A549 (cell line): ENCODE measurements at regions not wholly inside any gene's neighbourhood (a gene's known extent, or its start where the extent isn't known, plus 50 kb on each side); places are given as distances from the start of the nearest gene placed in this dataset.

Experiments used
- ATAC-seq, 2 experiments: fragments of 200-7000 bp in 1 of 2; fragments of >200 bp in 1 of 2; cut with Nextera tagmentation in 1 of 2; cut with Tn5 transposase in 1 of 2; 3 replicates each; pipeline versions ENCODE4 v1.8.0 to v1.9.1; 2018 to 2020; ENCODE audit warnings: mild to moderate bottlenecking in 1 of 2, moderate library complexity in 1 of 2
- CTCF ChIA-PET: fragments of 300-600 bp; sonication (Branson Sonifier 250); formaldehyde crosslinking; extraction: SDS; loops from one replicate; lab custom pipeline; 2021; ENCODE audit warnings: antibody characterized with exemption, inconsistent platforms; lab: Yijun Ruan, JAX
- POLR2A ChIA-PET: fragments of 350-600 bp; formaldehyde crosslinking; extraction: SDS; loops from one replicate; lab custom pipeline; 2021; ENCODE audit warnings: antibody characterized with exemption, inconsistent platforms; lab: Yijun Ruan, JAX
- DNase-seq, 2 experiments: peaks; one replicate each; pipeline versions ENCODE4 v3.0.0 to v3.0.0-alpha.2; 2011 to 2016; ENCODE audit warnings: low read depth in 1 of 2, low spot score in 1 of 2
- FAIRE-seq: peaks from 2 replicates; lab custom pipeline; 2011; peaks lifted over from hg19 to GRCh38; lab: Jason Lieb, UNC
- H3K27ac ChIP-seq, 2 experiments: fragments of >200 bp; sonication (Bioruptor Twin); formaldehyde crosslinking; 3 replicates each; pipeline ENCODE4 v1.5.1; 2016 to 2017
- H3K4me1 ChIP-seq: fragments of >200 bp; sonication (Bioruptor Twin); formaldehyde crosslinking; 3 replicates; pipeline ENCODE4 v1.6.1; 2016
- H3K4me2 ChIP-seq: fragments of >200 bp; sonication (Bioruptor Twin); formaldehyde crosslinking; 3 replicates; pipeline ENCODE4 v1.6.1; 2016
- H3K4me3 ChIP-seq: fragments of >200 bp; sonication (Bioruptor Twin); formaldehyde crosslinking; 3 replicates; pipeline ENCODE4 v1.5.1; 2016
- H3K9me3 ChIP-seq: fragments of >200 bp; sonication (Bioruptor Twin); formaldehyde crosslinking; 3 replicates; pipeline ENCODE4 v1.6.1; 2016
- BHLHE40 ChIP-seq: IDR thresholded peaks from 2 replicates; pipeline ENCODE4 v1.6.1; 2012; ENCODE audit warnings: low read depth, low read length, inconsistent platforms
- CBX8 ChIP-seq: fragments of 200-600 bp; sonication (generic); IDR thresholded peaks from 2 replicates; pipeline ENCODE4 v1.6.1; 2016
- CEBPB ChIP-seq, 2 experiments: fragments of >200 bp in 1 of 2; sonication (Bioruptor Twin) in 1 of 2; formaldehyde crosslinking in 1 of 2; IDR thresholded peaks; 2 replicates each; pipeline ENCODE4 v1.6.1; 2012 to 2016
- EHMT2 ChIP-seq: fragments of 200-600 bp; sonication (generic); IDR thresholded peaks from 2 replicates; pipeline ENCODE4 v1.6.1; 2016; ENCODE audit warnings: antibody characterized with exemption, low read depth, mild to moderate bottlenecking, moderate library complexity
- FOSB ChIP-seq: fragments of 250-450 bp; sonication (Bioruptor Pico); IDR thresholded peaks from 2 replicates; pipeline ENCODE4 v1.5.0; 2020; ENCODE audit warnings: mild to moderate bottlenecking, moderate library complexity
- FOSL2 ChIP-seq, 2 experiments: fragments of 450-650 bp in 1 of 2; fragments of >200 bp in 1 of 2; sonication (Bioruptor Twin) in 1 of 2; formaldehyde crosslinking; IDR thresholded peaks; 2 replicates each; pipeline versions ENCODE4 v1.5.0 to v1.6.1; 2016 to 2020; ENCODE audit warnings: mild to moderate bottlenecking in 1 of 2, moderate library complexity in 1 of 2
- GATA3 ChIP-seq: IDR thresholded peaks from 2 replicates; pipeline ENCODE4 v1.6.1; 2012; ENCODE audit warnings: borderline replicate concordance
- HEYL ChIP-seq: fragments of 250-450 bp; sonication (Bioruptor Pico); IDR thresholded peaks from 2 replicates; pipeline ENCODE4 v1.8.0; 2021; ENCODE audit warnings: mild to moderate bottlenecking, moderate library complexity
- HOXB13 ChIP-seq: fragments of 250-450 bp; sonication (Bioruptor Pico); IDR thresholded peaks from 2 replicates; pipeline ENCODE4 v1.5.0; 2020; ENCODE audit warnings: low read depth, mild to moderate bottlenecking, moderate library complexity
- HOXB5 ChIP-seq: fragments of 250-450 bp; sonication (Bioruptor Pico); IDR thresholded peaks from 2 replicates; pipeline ENCODE4 v1.5.0; 2020; ENCODE audit warnings: mild to moderate bottlenecking, moderate library complexity
- JUN ChIP-seq, 2 experiments: fragments of >200 bp; sonication (Bioruptor Twin); formaldehyde crosslinking; IDR thresholded peaks; 2 replicates in 1 of 2; 3 replicates in 1 of 2; pipeline ENCODE4 v1.6.1; 2016 to 2017
- MAFK ChIP-seq: fragments of 450-650 bp; IDR thresholded peaks from 2 replicates; pipeline ENCODE4 v1.6.1; 2014; ENCODE audit not compliant: partially characterized antibody
- MAZ ChIP-seq: fragments of 150-350 bp; IDR thresholded peaks from 2 replicates; pipeline ENCODE4 v1.6.1; 2014; ENCODE audit warnings: antibody characterized with exemption, low read depth, low read length, borderline replicate concordance
- MYC ChIP-seq: IDR thresholded peaks from 2 replicates; pipeline ENCODE4 v1.6.1; 2012; ENCODE audit warnings: mild to moderate bottlenecking, inconsistent platforms, low read length, improper control_type of control experiment, borderline replicate concordance
- RFX5 ChIP-seq: fragments of 450-650 bp; IDR thresholded peaks from 2 replicates; pipeline ENCODE4 v1.7.1; 2014; ENCODE audit warnings: antibody characterized with exemption, mild to moderate bottlenecking, moderate library complexity
- whole genome bisulfite sequencing: methylation state at CpG from one replicate; pipeline ENCODE4 v1.1.6; 2017; ENCODE audit errors: missing lambda C conversion rate; 5-methylcytosine and 5-hydroxymethylcytosine counted together
- TF ChIP-seq, protein P1 (sequence below): fragments of 200-600 bp; sonication (generic); IDR thresholded peaks from 2 replicates; pipeline ENCODE4 v1.6.1; 2016; ENCODE audit warnings: antibody characterized with exemption, mild to moderate bottlenecking, moderate library complexity
- TF ChIP-seq, protein P2 (sequence below): fragments of 150-350 bp; IDR thresholded peaks from 2 replicates; pipeline ENCODE4 v1.6.1; 2014; ENCODE audit warnings: low read depth, mild to moderate bottlenecking, low read length
- TF ChIP-seq, protein P3 (sequence below): fragments of >200 bp; sonication (Bioruptor Twin); formaldehyde crosslinking; IDR thresholded peaks from 3 replicates; pipeline ENCODE4 v1.6.1; 2016

DNA sequence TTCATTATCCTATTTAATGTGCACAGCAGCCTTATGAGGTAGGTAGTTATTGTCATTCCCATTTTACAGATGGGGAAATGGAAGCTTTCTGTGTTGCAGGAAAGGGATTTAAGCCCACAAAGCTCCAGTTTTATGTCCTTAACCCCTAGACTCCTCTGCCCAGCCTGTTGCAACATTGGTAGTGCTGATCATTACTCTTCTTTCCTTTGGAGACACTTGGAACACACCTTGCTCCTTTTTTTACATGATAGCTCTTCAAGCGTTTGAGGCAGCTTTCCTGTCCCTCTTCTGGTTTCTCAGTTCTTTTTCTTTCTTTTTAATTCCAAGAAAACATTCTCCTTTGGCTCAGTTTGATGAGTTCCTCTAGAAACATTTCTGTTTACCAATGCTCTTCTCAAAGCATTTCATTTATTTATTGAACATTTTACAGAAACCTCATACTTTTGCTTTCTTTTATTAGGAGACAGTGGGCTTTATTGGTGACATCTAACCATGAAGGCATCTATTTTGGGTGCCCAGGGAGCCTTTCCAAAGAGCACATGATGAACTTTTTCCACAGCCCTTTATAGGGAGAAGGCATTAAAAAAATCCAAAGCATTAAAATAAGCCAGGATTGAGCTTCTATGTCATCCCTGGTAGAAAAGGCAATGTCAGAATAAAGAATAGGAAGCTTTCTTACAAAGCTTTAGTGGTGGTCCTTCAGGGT lies 218.0 kb downstream of the TMEM38B start:
- POLR2A ChIA-PET = no interaction called here
- WGBS = 34% methylated on average over 1 of the region's 1 CpG
- H3K27ac ChIP-seq = peak overlapping the region; percentile 16 to 63; a peak in 3 of 6 replicates
- peak in 1 of 2 experiments; percentile 26; a peak in 2 of 6 replicates for ATAC-seq
- TF ChIP-seq MAFK (no peak), CBX8 (no peak), HEYL (CRISPR knock-in tag) (no peak), FOSB (CRISPR knock-in tag) (no peak), MAZ (no peak), EHMT2 (no peak), HOXB13 (CRISPR knock-in tag) (no peak), JUN (IDR thresholded peaks at IDR 0.05) (no peak), RFX5 (no peak), GATA3 (no peak), BHLHE40 (no peak), HOXB5 (CRISPR knock-in tag) (no peak)
- TF ChIP-seq, protein P1, sequence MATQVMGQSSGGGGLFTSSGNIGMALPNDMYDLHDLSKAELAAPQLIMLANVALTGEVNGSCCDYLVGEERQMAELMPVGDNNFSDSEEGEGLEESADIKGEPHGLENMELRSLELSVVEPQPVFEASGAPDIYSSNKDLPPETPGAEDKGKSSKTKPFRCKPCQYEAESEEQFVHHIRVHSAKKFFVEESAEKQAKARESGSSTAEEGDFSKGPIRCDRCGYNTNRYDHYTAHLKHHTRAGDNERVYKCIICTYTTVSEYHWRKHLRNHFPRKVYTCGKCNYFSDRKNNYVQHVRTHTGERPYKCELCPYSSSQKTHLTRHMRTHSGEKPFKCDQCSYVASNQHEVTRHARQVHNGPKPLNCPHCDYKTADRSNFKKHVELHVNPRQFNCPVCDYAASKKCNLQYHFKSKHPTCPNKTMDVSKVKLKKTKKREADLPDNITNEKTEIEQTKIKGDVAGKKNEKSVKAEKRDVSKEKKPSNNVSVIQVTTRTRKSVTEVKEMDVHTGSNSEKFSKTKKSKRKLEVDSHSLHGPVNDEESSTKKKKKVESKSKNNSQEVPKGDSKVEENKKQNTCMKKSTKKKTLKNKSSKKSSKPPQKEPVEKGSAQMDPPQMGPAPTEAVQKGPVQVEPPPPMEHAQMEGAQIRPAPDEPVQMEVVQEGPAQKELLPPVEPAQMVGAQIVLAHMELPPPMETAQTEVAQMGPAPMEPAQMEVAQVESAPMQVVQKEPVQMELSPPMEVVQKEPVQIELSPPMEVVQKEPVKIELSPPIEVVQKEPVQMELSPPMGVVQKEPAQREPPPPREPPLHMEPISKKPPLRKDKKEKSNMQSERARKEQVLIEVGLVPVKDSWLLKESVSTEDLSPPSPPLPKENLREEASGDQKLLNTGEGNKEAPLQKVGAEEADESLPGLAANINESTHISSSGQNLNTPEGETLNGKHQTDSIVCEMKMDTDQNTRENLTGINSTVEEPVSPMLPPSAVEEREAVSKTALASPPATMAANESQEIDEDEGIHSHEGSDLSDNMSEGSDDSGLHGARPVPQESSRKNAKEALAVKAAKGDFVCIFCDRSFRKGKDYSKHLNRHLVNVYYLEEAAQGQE = no peak
- TF ChIP-seq, protein P2, sequence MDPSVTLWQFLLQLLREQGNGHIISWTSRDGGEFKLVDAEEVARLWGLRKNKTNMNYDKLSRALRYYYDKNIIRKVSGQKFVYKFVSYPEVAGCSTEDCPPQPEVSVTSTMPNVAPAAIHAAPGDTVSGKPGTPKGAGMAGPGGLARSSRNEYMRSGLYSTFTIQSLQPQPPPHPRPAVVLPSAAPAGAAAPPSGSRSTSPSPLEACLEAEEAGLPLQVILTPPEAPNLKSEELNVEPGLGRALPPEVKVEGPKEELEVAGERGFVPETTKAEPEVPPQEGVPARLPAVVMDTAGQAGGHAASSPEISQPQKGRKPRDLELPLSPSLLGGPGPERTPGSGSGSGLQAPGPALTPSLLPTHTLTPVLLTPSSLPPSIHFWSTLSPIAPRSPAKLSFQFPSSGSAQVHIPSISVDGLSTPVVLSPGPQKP = no peak
- TF ChIP-seq, protein P3, sequence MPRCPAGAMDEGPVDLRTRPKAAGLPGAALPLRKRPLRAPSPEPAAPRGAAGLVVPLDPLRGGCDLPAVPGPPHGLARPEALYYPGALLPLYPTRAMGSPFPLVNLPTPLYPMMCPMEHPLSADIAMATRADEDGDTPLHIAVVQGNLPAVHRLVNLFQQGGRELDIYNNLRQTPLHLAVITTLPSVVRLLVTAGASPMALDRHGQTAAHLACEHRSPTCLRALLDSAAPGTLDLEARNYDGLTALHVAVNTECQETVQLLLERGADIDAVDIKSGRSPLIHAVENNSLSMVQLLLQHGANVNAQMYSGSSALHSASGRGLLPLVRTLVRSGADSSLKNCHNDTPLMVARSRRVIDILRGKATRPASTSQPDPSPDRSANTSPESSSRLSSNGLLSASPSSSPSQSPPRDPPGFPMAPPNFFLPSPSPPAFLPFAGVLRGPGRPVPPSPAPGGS = no peak
- H3K4me2 ChIP-seq = peak overlapping the region; percentile 70
- DNase-seq = no peak
- peaks cover 33% of the 10 kb centered on the region for H3K4me1 ChIP-seq
- FAIRE-seq = no peak
- H3K9me3 ChIP-seq = no peaks in the 10 kb centered on the region
- H3K4me3 ChIP-seq = no peak overlapping the region
- CTCF ChIA-PET = interaction anchor here (1.1 to 3.7 kb wide), 2 partner anchors 15 to 30 kb away, joined by 3 to 19 read pairs; no protein-coding TSS in a partner anchor

DNA sequence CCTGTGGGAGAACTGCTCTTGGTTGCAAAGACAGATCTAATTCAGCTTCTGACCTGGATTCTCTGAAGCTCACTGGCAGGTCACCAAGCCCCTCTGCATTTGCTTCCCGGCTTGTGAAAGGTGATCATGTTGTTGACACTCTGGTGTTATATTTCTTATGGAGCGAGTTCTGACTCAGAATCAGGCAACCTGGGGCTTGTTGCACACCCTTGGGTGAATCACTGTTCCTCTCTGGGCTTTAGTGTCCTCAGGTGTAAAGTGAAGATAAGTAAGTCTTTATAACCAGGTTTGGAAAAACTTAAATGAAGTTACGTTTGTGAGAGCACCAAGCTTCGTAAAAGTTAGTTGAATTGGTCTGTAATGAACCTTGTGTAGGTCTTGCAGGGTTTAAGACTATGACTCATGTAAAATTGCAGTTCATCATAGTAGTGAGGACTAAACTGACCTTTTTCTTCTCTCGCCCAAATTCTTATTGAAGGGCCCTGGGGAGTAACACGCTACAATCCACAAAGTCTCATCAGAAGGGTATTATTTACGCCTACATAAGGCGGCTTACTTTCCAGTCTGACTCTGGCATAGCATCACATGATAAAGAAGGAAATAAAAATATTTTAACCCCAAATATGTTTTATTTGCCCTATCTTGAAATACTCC lies 218.6 kb downstream of the TMEM38B start:
- POLR2A ChIA-PET = no interaction called here
- peak; percentile 46 for FAIRE-seq
- DNase-seq = peak; percentile 8 to 28
- CTCF ChIA-PET = interaction anchor here (1.1 to 3.7 kb wide), 2 partner anchors 16 to 31 kb away, joined by 3 to 19 read pairs; no protein-coding TSS in a partner anchor
- ATAC-seq = peak; percentile 66 to 80; a peak in 5 of 6 replicates
- Histone ChIP-seq H3K9me3 (no peaks in the 10 kb centered on the region), H3K27ac (peak overlapping the region in 1 of 2 experiments; percentile 63; a peak in 3 of 6 replicates), H3K4me2 (peak overlapping the region; percentile 70), H3K4me1 (peaks cover 33% of the 10 kb centered on the region), H3K4me3 (no peak overlapping the region)
- WGBS = 56% methylated on average over 8 of the region's 8 CpGs
- TF ChIP-seq RFX5 (no peak), FOSL2 (IDR thresholded peaks at IDR 0.05) (no peak), FOSL2 (CRISPR knock-in tag; IDR thresholded peaks at IDR 0.05) (peak; percentile 44), CEBPB (IDR thresholded peaks at IDR 0.05) (0 out of 4 replicates have a peak, but pooled peaks of 1 of the 2 experiments have one; percentile 30), MYC (no peak)
